ENCODE measurements at regions not wholly inside any gene's neighbourhood (a gene's known extent, or its start where the extent isn't known, plus 50 kb on each side); places are given as distances from the start of the nearest gene placed in this dataset.

- TF ChIP-seq EZH2 (IDR thresholded peaks at IDR 0.05) (no peak), FOXP2 (optimal IDR thresholded peaks at IDR 0.05; ENCODE audit: control extremely low read depth, extremely low read length, insufficient read depth) (no peak), POLR2AphosphoS5 (IDR thresholded peaks at IDR 0.05; ENCODE audit: borderline replicate concordance, low read depth, low read length) (no peak)
Observed at GRCh38 chr10:53598914-53599313, 826.3 kb upstream of the MBL2 start.

Measured in SK-N-MC (cell line).